ENCODE measurements at regions not wholly inside any gene's neighbourhood (a gene's known extent, or its start where the extent isn't known, plus 50 kb on each side); places are given as distances from the start of the nearest gene placed in this dataset.

DNA sequence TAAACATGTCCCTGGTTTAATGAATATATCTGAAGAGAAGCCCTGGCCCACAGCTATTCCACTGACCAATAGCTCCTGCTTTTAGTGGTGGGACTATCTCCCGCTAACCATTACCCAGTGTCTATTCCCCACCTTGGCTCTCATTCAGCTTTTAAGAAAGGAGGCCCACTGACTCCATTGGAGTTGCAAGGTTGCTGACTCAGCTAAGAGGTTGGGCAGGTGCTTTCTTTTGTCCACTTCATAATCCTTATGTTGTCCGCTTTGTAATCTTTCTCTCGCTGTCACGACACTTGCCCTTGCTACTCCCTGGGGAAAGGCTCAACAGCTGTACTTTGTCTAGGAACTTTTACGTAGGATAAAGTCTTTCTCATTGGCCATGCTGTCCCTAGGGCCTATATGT lies 453.4 kb upstream of the CCDC196 start:
- no peak for TF ChIP-seq JUND (IDR thresholded peaks at IDR 0.05; ENCODE audit: low read depth)
- DNase-seq (ENCODE audit: low read depth in 1 of 2, low spot score in 1 of 2) = no peak

GRCh38 chr14:66036547-66036946 lies 449.6 kb upstream of the CCDC196 start:
- no peak for TF ChIP-seq JUND (IDR thresholded peaks at IDR 0.05; ENCODE audit: low read depth)
- in situ Hi-C loops (cut with HindIII; ENCODE audit: low pct_unique_long_range_greater_than_20kb, low sequenced_read_pairs) = no loop called here
- no peak for DNase-seq (ENCODE audit: low read depth in 1 of 2, low spot score in 1 of 2)

More for the DNA sequence above, 453.4 kb upstream of the CCDC196 start:
- in situ Hi-C loops (cut with HindIII; ENCODE audit: low pct_unique_long_range_greater_than_20kb, low sequenced_read_pairs) = no loop called here

- no peak for TF ChIP-seq JUND (IDR thresholded peaks at IDR 0.05; ENCODE audit: low read depth)
- in situ Hi-C loops (cut with HindIII; ENCODE audit: low pct_unique_long_range_greater_than_20kb, low sequenced_read_pairs) = no loop called here
- DNase-seq (ENCODE audit: low read depth in 1 of 2, low spot score in 1 of 2) = no peak
Measured at GRCh38 chr14:66037361-66037760, 448.8 kb upstream of the CCDC196 start.

GRCh38 chr14:66038212-66038611 lies 448.0 kb upstream of the CCDC196 start:
- in situ Hi-C loops (cut with HindIII; ENCODE audit: low pct_unique_long_range_greater_than_20kb, low sequenced_read_pairs) = no loop called here
- DNase-seq (ENCODE audit: low read depth in 1 of 2, low spot score in 1 of 2) = no peak
- TF ChIP-seq JUND (IDR thresholded peaks at IDR 0.05; ENCODE audit: low read depth) = no peak

DNA sequence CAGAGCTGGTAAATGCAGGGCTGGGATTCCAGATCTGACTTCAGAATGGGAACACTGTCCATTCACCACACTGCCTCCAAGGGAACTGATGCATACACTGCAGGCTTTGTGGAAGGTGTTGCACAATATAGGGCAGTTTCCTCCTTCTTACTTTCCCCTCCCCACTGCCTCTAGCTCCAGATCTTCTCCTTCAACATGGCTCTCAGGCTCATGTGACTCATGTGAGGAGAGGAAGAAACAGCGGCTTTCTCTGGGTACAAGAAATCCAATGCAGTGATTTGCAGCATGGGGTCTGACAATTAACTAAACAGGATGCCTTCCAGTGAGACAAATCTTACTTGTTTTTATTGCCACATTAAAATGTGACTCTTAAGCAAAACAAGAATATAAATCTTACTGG lies 447.6 kb upstream of the CCDC196 start:
- in situ Hi-C loops (cut with HindIII; ENCODE audit: low pct_unique_long_range_greater_than_20kb, low sequenced_read_pairs) = no loop called here
- DNase-seq (ENCODE audit: low read depth in 1 of 2, low spot score in 1 of 2) = peak in 1 of 2 experiments; percentile 34
- no peak for TF ChIP-seq JUND (IDR thresholded peaks at IDR 0.05; ENCODE audit: low read depth)

GRCh38 chr14:66039495-66039894 lies 446.7 kb upstream of the CCDC196 start:
- in situ Hi-C loops (cut with HindIII; ENCODE audit: low pct_unique_long_range_greater_than_20kb, low sequenced_read_pairs) = no loop called here
- no peak for TF ChIP-seq JUND (IDR thresholded peaks at IDR 0.05; ENCODE audit: low read depth)
- no peak for DNase-seq (ENCODE audit: low read depth in 1 of 2, low spot score in 1 of 2)

- DNase-seq (ENCODE audit: low read depth in 1 of 2, low spot score in 1 of 2) = no peak
- TF ChIP-seq JUND (IDR thresholded peaks at IDR 0.05; ENCODE audit: low read depth) = no peak
- in situ Hi-C loops (cut with HindIII; ENCODE audit: low pct_unique_long_range_greater_than_20kb, low sequenced_read_pairs) = no loop called here
Measured at GRCh38 chr14:66041582-66041981, 444.6 kb upstream of the CCDC196 start.

DNA sequence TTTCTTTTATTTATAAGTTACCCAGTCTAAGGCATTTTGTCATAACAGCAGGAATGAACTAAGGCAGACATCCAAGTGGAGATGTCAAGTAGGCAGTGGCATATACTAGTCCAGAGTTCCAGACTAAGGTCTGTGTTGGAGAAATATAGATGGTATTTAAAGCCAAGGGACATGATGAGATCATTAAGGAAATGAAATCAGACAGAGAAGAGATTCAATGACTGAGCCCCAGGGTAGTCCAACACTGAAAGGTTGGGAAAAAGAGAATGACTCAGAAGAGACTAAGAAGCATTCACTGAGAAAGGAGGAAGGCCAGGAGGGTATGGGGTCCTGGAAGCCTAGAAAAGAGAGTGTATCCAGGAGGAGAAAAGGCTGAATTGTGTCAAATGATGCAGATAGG lies 442.2 kb upstream of the CCDC196 start:
- in situ Hi-C loops (cut with HindIII; ENCODE audit: low pct_unique_long_range_greater_than_20kb, low sequenced_read_pairs) = no loop called here
- no peak for DNase-seq (ENCODE audit: low read depth in 1 of 2, low spot score in 1 of 2)
- no peak for TF ChIP-seq JUND (IDR thresholded peaks at IDR 0.05; ENCODE audit: low read depth)

DNA sequence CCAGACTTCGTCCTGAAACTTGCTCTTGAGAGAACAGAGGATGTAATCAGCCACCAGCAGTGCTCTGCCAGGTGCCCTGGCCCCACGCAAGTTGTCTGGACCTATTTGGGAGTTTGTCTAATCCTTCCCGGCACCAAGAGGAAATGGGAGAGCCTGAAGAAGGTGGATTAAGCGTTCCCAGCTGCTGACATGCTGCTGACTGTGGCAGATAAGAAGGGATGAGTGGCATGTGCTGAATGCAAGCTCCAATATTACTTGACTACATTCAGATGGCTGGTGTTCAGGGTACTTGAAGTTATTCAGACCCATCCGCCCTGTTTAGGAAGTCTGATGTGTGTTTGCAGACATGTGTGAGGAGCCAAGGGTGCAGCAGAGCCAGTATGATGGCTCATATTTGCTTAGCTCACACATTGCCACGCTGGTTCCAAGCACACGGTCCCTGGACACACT lies 440.6 kb upstream of the CCDC196 start:
- TF ChIP-seq JUND (IDR thresholded peaks at IDR 0.05; ENCODE audit: low read depth) = no peak
- in situ Hi-C loops (cut with HindIII; ENCODE audit: low pct_unique_long_range_greater_than_20kb, low sequenced_read_pairs) = no loop called here
- DNase-seq (ENCODE audit: low read depth in 1 of 2, low spot score in 1 of 2) = no peak

DNA sequence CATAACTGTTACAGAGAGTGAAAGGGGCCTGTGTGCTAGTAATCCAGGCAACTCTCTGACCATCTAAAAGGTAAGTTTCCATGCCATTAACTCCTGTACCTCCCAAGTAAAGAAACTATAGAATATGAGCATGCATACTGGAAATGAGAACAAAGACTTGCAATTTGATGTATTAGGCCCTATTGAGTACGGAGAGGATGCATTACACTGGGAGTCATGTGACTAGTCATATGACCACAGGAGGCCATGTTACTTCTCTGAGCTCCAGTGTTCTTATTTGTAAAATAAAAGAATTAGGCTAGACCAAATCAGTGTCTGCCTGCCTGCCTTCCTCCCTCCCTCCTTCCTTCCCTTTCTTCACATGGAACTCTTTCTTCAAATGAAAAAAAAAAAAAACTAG lies 440.1 kb upstream of the CCDC196 start:
- no peak for TF ChIP-seq JUND (IDR thresholded peaks at IDR 0.05; ENCODE audit: low read depth)
- in situ Hi-C loops (cut with HindIII; ENCODE audit: low pct_unique_long_range_greater_than_20kb, low sequenced_read_pairs) = no loop called here
- no peak for DNase-seq (ENCODE audit: low read depth in 1 of 2, low spot score in 1 of 2)

DNA sequence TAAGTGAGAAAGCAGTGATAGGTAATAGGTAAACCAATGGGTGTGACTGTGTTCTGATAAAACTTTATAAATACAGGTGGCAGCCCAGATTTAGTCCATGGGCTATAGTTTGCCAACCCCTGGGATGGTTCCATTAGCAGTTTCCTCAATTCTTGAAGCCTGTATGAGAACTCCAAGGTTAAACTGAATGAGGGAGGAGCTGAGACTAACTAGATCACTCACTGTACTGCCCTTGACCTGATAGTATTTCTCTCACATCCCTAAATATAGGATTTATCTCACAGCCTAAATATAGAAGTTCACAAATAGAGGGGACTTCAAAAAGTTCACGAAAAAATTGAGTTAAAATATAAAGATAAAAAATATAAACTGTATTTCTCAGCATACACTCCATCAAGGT lies 439.6 kb upstream of the CCDC196 start:
- in situ Hi-C loops (cut with HindIII; ENCODE audit: low pct_unique_long_range_greater_than_20kb, low sequenced_read_pairs) = no loop called here
- no peak for DNase-seq (ENCODE audit: low read depth in 1 of 2, low spot score in 1 of 2)

DNA sequence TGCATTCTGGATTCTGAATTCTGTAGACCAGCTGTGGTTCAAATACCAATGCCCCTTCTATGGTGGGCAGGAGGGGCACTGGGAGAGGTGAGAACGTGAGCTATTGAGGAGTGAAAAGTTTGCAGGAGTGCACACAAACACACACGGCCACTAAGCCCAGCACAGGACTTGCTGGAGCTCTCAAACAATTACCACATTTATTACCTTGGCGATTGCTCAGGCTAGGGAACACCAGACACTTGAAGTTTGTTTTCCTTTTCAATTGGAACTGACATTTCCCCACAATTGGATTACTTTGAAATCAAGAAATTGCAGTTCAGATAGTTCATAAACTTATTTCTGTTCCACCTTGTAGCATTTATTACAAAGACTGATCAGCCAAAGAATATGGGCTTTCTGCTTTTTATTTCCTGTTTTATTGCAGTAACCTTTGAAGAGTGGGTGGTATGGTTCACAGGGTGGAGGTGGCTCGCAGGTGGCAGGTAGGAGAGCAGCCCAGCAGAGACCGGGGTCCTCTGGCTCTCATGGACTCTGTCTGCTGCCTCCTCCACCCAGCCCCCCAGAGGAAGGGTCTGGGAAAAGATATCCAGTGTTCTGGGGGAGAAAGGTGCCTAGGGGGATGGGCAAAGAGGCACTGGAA lies 429.8 kb upstream of the CCDC196 start:
- no peak for DNase-seq (ENCODE audit: low read depth in 1 of 2, low spot score in 1 of 2)
- no peak for TF ChIP-seq JUND (IDR thresholded peaks at IDR 0.05; ENCODE audit: low read depth)
- in situ Hi-C loops (cut with HindIII; ENCODE audit: low pct_unique_long_range_greater_than_20kb, low sequenced_read_pairs) = no loop called here

More for the DNA sequence above, 439.6 kb upstream of the CCDC196 start:
- TF ChIP-seq JUND (IDR thresholded peaks at IDR 0.05; ENCODE audit: low read depth) = no peak

DNA sequence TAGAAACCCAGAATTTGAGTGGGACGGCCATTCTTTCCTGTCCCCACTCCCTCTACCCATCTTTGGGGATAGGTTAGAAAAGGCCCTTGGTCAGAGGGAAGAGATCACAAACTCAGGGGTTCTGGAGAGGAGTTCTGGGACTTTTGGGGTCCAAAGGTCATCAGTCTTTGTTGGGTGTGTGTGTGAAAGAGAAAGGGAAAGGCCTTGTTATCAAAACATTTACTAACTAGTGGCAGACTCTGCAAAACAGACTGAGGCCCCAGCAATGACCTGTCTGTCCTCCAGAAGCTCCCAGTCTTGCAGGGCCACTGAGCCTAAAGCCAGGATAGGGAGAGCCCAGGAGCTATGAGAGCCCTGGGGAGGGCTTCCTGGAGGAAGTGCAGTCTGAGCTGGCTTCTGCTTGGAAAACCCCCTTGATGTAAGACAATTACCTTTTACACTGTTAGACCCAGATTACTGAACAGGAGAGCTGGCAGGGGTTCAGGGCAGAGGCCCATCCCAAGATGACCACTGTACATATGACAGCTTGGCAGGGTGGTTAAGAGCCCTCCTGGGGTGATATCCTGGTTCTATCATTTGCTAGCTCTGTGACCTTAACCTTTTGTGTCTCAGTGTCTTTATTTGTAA lies 429.1 kb upstream of the CCDC196 start:
- no peak for TF ChIP-seq JUND (IDR thresholded peaks at IDR 0.05; ENCODE audit: low read depth)
- in situ Hi-C loops (cut with HindIII; ENCODE audit: low pct_unique_long_range_greater_than_20kb, low sequenced_read_pairs) = no loop called here

GRCh38 chr14:66065188-66065587 lies 421.0 kb upstream of the CCDC196 start:
- no peak for TF ChIP-seq JUND (IDR thresholded peaks at IDR 0.05; ENCODE audit: low read depth)
- in situ Hi-C loops (cut with HindIII; ENCODE audit: low pct_unique_long_range_greater_than_20kb, low sequenced_read_pairs) = no loop called here
- no peak for DNase-seq (ENCODE audit: low read depth in 1 of 2, low spot score in 1 of 2)

More for the DNA sequence above, 429.1 kb upstream of the CCDC196 start:
- no peak for DNase-seq (ENCODE audit: low read depth in 1 of 2, low spot score in 1 of 2)
